B cell (primary cell): ENCODE measurements at regions not wholly inside any gene's neighbourhood (a gene's known extent, or its start where the extent isn't known, plus 50 kb on each side); places are given as distances from the start of the nearest gene placed in this dataset.

Source experiments
- ATAC-seq: fragments of 200-7000 bp; cut with Tn5 transposase; one replicate; pipeline ENCODE4 v1.10.0; 2021; ENCODE audit warnings: low read depth, mild to moderate bottlenecking, moderate number of reproducible peaks, moderate library complexity
- CTCF ChIA-PET: fragments of 350-600 bp; sonication (Branson Sonifier 250); formaldehyde crosslinking; loops from one replicate; lab custom pipeline; 2021; ENCODE audit warnings: antibody characterized with exemption, inconsistent platforms; lab: Charles Lee
- POLR2A ChIA-PET: fragments of 350-600 bp; sonication (Branson Sonifier 250); formaldehyde crosslinking; loops from one replicate; lab custom pipeline; 2021; ENCODE audit warnings: antibody characterized with exemption; lab: Charles Lee
- DNase-seq: peaks from one replicate; pipeline ENCODE4 v3.0.0; 2013
- H2AFZ ChIP-seq: 2 replicates; pipeline ENCODE4 v1.6.1; 2012; ENCODE audit warnings: mild to moderate bottlenecking, low read depth, low read length; ENCODE audit not compliant: insufficient read depth, poor library complexity, severe bottlenecking
- H3K27ac ChIP-seq, 2 donors: 1 replicate in 1 of 2; 2 replicates in 1 of 2; pipeline ENCODE4 v1.5.1; 2012 to 2013; ENCODE audit warnings: low read length in 2 of 2, mild to moderate bottlenecking in 2 of 2, moderate library complexity in 1 of 2
- H3K27me3 ChIP-seq, 4 experiments: fragments of 200-600 bp in 1 of 4; sonication (generic) in 1 of 4; replicated peaks in 1 of 4; 1 replicate in 2 of 4; 2 replicates in 2 of 4; pipeline versions ENCODE4 v1.6.1 to v1.7.0; 2013 to 2016; ENCODE audit warnings: low read length in 3 of 4, mild to moderate bottlenecking in 2 of 4, mixed read lengths in 1 of 4, moderate library complexity in 1 of 4; ENCODE audit not compliant: insufficient read depth in 4 of 4, control insufficient read depth in 3 of 4; ENCODE audit errors: control extremely low read depth in 1 of 4
- H3K36me3 ChIP-seq, 2 experiments: replicated peaks in 1 of 2; 1 replicate in 1 of 2; 2 replicates in 1 of 2; pipeline versions ENCODE4 v1.6.1 to v1.7.1; 2013; ENCODE audit warnings: low read length in 1 of 2; ENCODE audit not compliant: insufficient read depth in 2 of 2, control insufficient read depth in 1 of 2; ENCODE audit errors: control extremely low read depth in 1 of 2, extremely low read depth in 1 of 2
- H3K4me1 ChIP-seq, 2 donors: fragments of 200-600 bp in 1 of 2; sonication (generic) in 1 of 2; 1 replicate in 1 of 2; 2 replicates in 1 of 2; pipeline versions ENCODE4 v1.5.1 to v1.6.1; 2013 to 2017; ENCODE audit warnings: low read length in 2 of 2; ENCODE audit not compliant: control insufficient read depth in 2 of 2, insufficient read depth in 2 of 2
- H3K4me2 ChIP-seq: replicated peaks from 2 replicates; pipeline ENCODE3; 2012; ENCODE audit warnings: mild to moderate bottlenecking, low read depth, low read length; ENCODE audit not compliant: poor library complexity, severe bottlenecking
- H3K4me3 ChIP-seq, 5 experiments: fragments of 200-600 bp in 1 of 5; sonication (generic) in 1 of 5; 1 replicate in 3 of 5; 2 replicates in 2 of 5; pipeline versions ENCODE4 v1.5.1 to v1.7.0; 2011 to 2016; ENCODE audit warnings: low read length in 4 of 5, mild to moderate bottlenecking in 4 of 5, low read depth in 2 of 5, control low read depth in 1 of 5, moderate library complexity in 1 of 5; ENCODE audit not compliant: insufficient read depth in 1 of 5; ENCODE audit errors: control extremely low read depth in 1 of 5, extremely low read depth in 1 of 5
- H3K79me2 ChIP-seq: fragments of 200-600 bp; sonication (generic); one replicate; pipeline ENCODE4 v1.6.0; 2016; ENCODE audit warnings: low read length; ENCODE audit not compliant: control insufficient read depth, insufficient read depth
- H3K9ac ChIP-seq: fragments of 200-600 bp; sonication (generic); 2 replicates; pipeline ENCODE4 v1.6.1; 2017; ENCODE audit warnings: mild to moderate bottlenecking, low read length, moderate library complexity
- H3K9me3 ChIP-seq, 3 donors: one replicate each; pipeline versions ENCODE4 v1.6.1 to v1.7.1; 2013; ENCODE audit warnings: low read length in 2 of 3; ENCODE audit not compliant: control insufficient read depth in 2 of 3, insufficient read depth in 1 of 3; ENCODE audit errors: control extremely low read depth in 1 of 3
- H4K20me1 ChIP-seq: 2 replicates; pipeline ENCODE4 v1.6.0; 2012; ENCODE audit warnings: mild to moderate bottlenecking, low read length; ENCODE audit not compliant: insufficient read depth, control insufficient read depth, poor library complexity, severe bottlenecking
- H3K27ac Mint-ChIP-seq: one replicate; pipeline ENCODE4 v1.8.0; 2021; ENCODE audit warnings: mixed read lengths
- H3K27me3 Mint-ChIP-seq: one replicate; pipeline ENCODE4 v1.8.0; 2021; ENCODE audit warnings: mixed read lengths
- H3K4me1 Mint-ChIP-seq: one replicate; pipeline ENCODE4 v1.8.0; 2021; ENCODE audit warnings: mixed read lengths
- H3K4me3 Mint-ChIP-seq: one replicate; pipeline ENCODE4 v1.8.0; 2021; ENCODE audit warnings: mixed read lengths
- H3K9me3 Mint-ChIP-seq: one replicate; pipeline ENCODE4 v1.8.0; 2022; ENCODE audit warnings: mixed read lengths; ENCODE audit not compliant: insufficient read depth
- EZH2 ChIP-seq: IDR thresholded peaks from 2 replicates; pipeline ENCODE4 v1.6.1; 2012; ENCODE audit warnings: borderline replicate concordance, low read depth, mild to moderate bottlenecking, moderate library complexity, low read length; ENCODE audit not compliant: insufficient read depth, poor library complexity, severe bottlenecking
- WGBS: methylation state at CpG from one replicate; pipeline ENCODE4 v1.1.5; 2013; ENCODE audit warnings: missing lambda C conversion rate; ENCODE audit not compliant: insufficient coverage; 5-methylcytosine and 5-hydroxymethylcytosine counted together
- intact Hi-C: fragments of 100-400 bp; cut with micrococcal nuclease; formaldehyde crosslinking; loops from one replicate; pipeline ENCODE4 v1.10.0; 2022
- TF ChIP-seq, protein P1 (sequence below): fragments of 200-600 bp; IDR thresholded peaks from one replicate; pipeline ENCODE4 v1.8.0; 2022; ENCODE audit warnings: antibody characterized with exemption, mild to moderate bottlenecking

GRCh38 chr9:99464568-99464967 lies 242.5 kb downstream of the SEC61B start:
- Histone ChIP-seq H3K4me1 (no peaks in the 10 kb centered on the region), H3K27me3 (no peaks in the 10 kb centered on the region), H4K20me1 (no peaks in the 10 kb centered on the region), H3K4me3 (no peak overlapping the region), H3K36me3 (no peaks in the 10 kb centered on the region), H3K9ac (no peak overlapping the region), H3K4me2 (no peak overlapping the region), H3K9me3 (peaks cover 0 to 5% (median 0%) of the 10 kb centered on the region in 3 donors), H2AFZ (no peak overlapping the region), H3K27ac (no peak overlapping the region), H3K79me2 (no peaks in the 10 kb centered on the region)
- no peaks in the 10 kb centered on the region for H3K27me3 Mint-ChIP-seq
- no peak for TF ChIP-seq EZH2
- TF ChIP-seq, protein P1, sequence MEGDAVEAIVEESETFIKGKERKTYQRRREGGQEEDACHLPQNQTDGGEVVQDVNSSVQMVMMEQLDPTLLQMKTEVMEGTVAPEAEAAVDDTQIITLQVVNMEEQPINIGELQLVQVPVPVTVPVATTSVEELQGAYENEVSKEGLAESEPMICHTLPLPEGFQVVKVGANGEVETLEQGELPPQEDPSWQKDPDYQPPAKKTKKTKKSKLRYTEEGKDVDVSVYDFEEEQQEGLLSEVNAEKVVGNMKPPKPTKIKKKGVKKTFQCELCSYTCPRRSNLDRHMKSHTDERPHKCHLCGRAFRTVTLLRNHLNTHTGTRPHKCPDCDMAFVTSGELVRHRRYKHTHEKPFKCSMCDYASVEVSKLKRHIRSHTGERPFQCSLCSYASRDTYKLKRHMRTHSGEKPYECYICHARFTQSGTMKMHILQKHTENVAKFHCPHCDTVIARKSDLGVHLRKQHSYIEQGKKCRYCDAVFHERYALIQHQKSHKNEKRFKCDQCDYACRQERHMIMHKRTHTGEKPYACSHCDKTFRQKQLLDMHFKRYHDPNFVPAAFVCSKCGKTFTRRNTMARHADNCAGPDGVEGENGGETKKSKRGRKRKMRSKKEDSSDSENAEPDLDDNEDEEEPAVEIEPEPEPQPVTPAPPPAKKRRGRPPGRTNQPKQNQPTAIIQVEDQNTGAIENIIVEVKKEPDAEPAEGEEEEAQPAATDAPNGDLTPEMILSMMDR = no peak
- no peaks in the 10 kb centered on the region for H3K9me3 Mint-ChIP-seq
- ATAC-seq (no peak), DNase-seq (no peak)
- CTCF ChIA-PET = no interaction called here
- no peak overlapping the region for H3K4me3 Mint-ChIP-seq
- no peak overlapping the region for H3K27ac Mint-ChIP-seq
- POLR2A ChIA-PET = no interaction called here
- WGBS = 100% methylated on average over 2 of the region's 4 CpGs
- intact Hi-C loops = no loop called here
- no peaks in the 10 kb centered on the region for H3K4me1 Mint-ChIP-seq

GRCh38 chr9:99465231-99465907 lies 243.3 kb downstream of the SEC61B start:
- 100% methylated on average over 5 of the region's 7 CpGs for WGBS
- Mint-ChIP-seq H3K27me3 (no peaks in the 10 kb centered on the region), H3K9me3 (no peaks in the 10 kb centered on the region), H3K4me3 (no peak overlapping the region), H3K27ac (no peak overlapping the region), H3K4me1 (no peaks in the 10 kb centered on the region)
- POLR2A ChIA-PET = no interaction called here
- H3K36me3 ChIP-seq = no peaks in the 10 kb centered on the region
- intact Hi-C loops = no loop called here
- H3K4me3 ChIP-seq = no peak overlapping the region
- H3K4me1 ChIP-seq = no peaks in the 10 kb centered on the region
- H3K9me3 ChIP-seq = peaks cover 0 to 5% (median 0%) of the 10 kb centered on the region in 3 donors
- H3K27ac ChIP-seq = no peak overlapping the region
- H3K9ac ChIP-seq = no peak overlapping the region
- no peaks in the 10 kb centered on the region for H4K20me1 ChIP-seq
- CTCF ChIA-PET = no interaction called here
- no peak for TF ChIP-seq EZH2
- TF ChIP-seq, protein P1 = no peak
- no peak for DNase-seq
- no peak overlapping the region for H3K4me2 ChIP-seq
- H2AFZ ChIP-seq = no peak overlapping the region
- no peaks in the 10 kb centered on the region for H3K79me2 ChIP-seq
- no peak for ATAC-seq
- H3K27me3 ChIP-seq = no peaks in the 10 kb centered on the region
